ENCODE measurements at regions not wholly inside any gene's neighbourhood (a gene's known extent, or its start where the extent isn't known, plus 50 kb on each side); places are given as distances from the start of the nearest gene placed in this dataset.

- no peak overlapping the region for H3K4me3 Mint-ChIP-seq
- Histone ChIP-seq H3K36me3 (ENCODE audit: insufficient read depth, low read length) (no peaks in the 10 kb centered on the region), H3K4me3 (ENCODE audit: low read length) (no peak overlapping the region), H3K27ac (ENCODE audit: low read depth in 1 of 2, low read length in 2 of 2) (no peak overlapping the region), H3K9me3 (ENCODE audit: control insufficient read depth in 1 of 2, insufficient read depth in 1 of 2, low read length in 2 of 2) (peaks cover 0 to 4% of the 10 kb centered on the region in 2 experiments), H3K4me1 (ENCODE audit: insufficient read depth, low read length) (no peaks in the 10 kb centered on the region), H3K27me3 (ENCODE audit: control insufficient read depth in 1 of 2, insufficient read depth in 2 of 2, low read length in 2 of 2) (no peaks in the 10 kb centered on the region)
- H3K36me3 Mint-ChIP-seq (ENCODE audit: low read depth): no peaks in the 10 kb centered on the region
- ATAC-seq (ENCODE audit: poor library complexity) (no peak), DNase-seq (no peak)
- H3K27ac Mint-ChIP-seq: no peak overlapping the region
- no peaks in the 10 kb centered on the region for H3K4me1 Mint-ChIP-seq (ENCODE audit: low read depth)
- intact Hi-C loops (cut with DNase I, micrococcal nuclease): no loop called here
- no peaks in the 10 kb centered on the region for H3K9me3 Mint-ChIP-seq
- ChIA-PET POLR2A (no interaction called here), CTCF (no interaction called here)
- TF ChIP-seq CTCF (IDR thresholded peaks at IDR 0.05): no peak
- H3K27me3 Mint-ChIP-seq: peaks cover 4% of the 10 kb centered on the region
Observed at GRCh38 chr3:118692416-118692815, 342.2 kb downstream of the IGSF11 start.

- no peak for ATAC-seq (ENCODE audit: poor library complexity)
- Mint-ChIP-seq H3K4me1 (ENCODE audit: low read depth) (no peaks in the 10 kb centered on the region), H3K27me3 (no peaks in the 10 kb centered on the region), H3K9me3 (peaks cover 4% of the 10 kb centered on the region), H3K27ac (no peak overlapping the region), H3K4me3 (no peak overlapping the region), H3K36me3 (ENCODE audit: low read depth) (no peaks in the 10 kb centered on the region)
- no peaks in the 10 kb centered on the region for H3K27me3 ChIP-seq (ENCODE audit: control insufficient read depth in 1 of 2, insufficient read depth in 2 of 2, low read length in 2 of 2)
- no peaks in the 10 kb centered on the region for H3K36me3 ChIP-seq (ENCODE audit: insufficient read depth, low read length)
- ChIA-PET CTCF (no interaction called here), POLR2A (no interaction called here)
- no peak for DNase-seq
- intact Hi-C loops (cut with DNase I, micrococcal nuclease): no loop called here
- no peaks in the 10 kb centered on the region for H3K4me1 ChIP-seq (ENCODE audit: insufficient read depth, low read length)
- H3K9me3 ChIP-seq (ENCODE audit: control insufficient read depth in 1 of 2, insufficient read depth in 1 of 2, low read length in 2 of 2): no peaks in the 10 kb centered on the region
- no peak overlapping the region for H3K27ac ChIP-seq (ENCODE audit: low read depth in 1 of 2, low read length in 2 of 2)
- TF ChIP-seq CTCF (IDR thresholded peaks at IDR 0.05): no peak
- H3K4me3 ChIP-seq (ENCODE audit: low read length): no peak overlapping the region
Observed at GRCh38 chr3:118705487-118706219, 329.0 kb downstream of the IGSF11 start.

- DNase-seq (no peak), ATAC-seq (ENCODE audit: poor library complexity) (no peak)
- Mint-ChIP-seq H3K4me1 (ENCODE audit: low read depth) (no peaks in the 10 kb centered on the region), H3K9me3 (no peaks in the 10 kb centered on the region), H3K27me3 (no peaks in the 10 kb centered on the region), H3K36me3 (ENCODE audit: low read depth) (no peaks in the 10 kb centered on the region), H3K27ac (no peak overlapping the region), H3K4me3 (no peak overlapping the region)
- Histone ChIP-seq H3K4me3 (ENCODE audit: low read length) (no peak overlapping the region), H3K27me3 (ENCODE audit: control insufficient read depth in 1 of 2, insufficient read depth in 2 of 2, low read length in 2 of 2) (no peaks in the 10 kb centered on the region), H3K27ac (ENCODE audit: low read depth in 1 of 2, low read length in 2 of 2) (no peak overlapping the region), H3K36me3 (ENCODE audit: insufficient read depth, low read length) (no peaks in the 10 kb centered on the region), H3K9me3 (ENCODE audit: control insufficient read depth in 1 of 2, insufficient read depth in 1 of 2, low read length in 2 of 2) (no peaks in the 10 kb centered on the region), H3K4me1 (ENCODE audit: insufficient read depth, low read length) (no peaks in the 10 kb centered on the region)
- ChIA-PET CTCF (no interaction called here), POLR2A (no interaction called here)
- no peak for TF ChIP-seq CTCF (IDR thresholded peaks at IDR 0.05)
- intact Hi-C loops (cut with DNase I, micrococcal nuclease): no loop called here
Observed at GRCh38 chr3:118707991-118708390, 326.7 kb downstream of the IGSF11 start.

Data from CD4-positive, alpha-beta T cell (primary cell).